ENCODE measurements at regions not wholly inside any gene's neighbourhood (a gene's known extent, or its start where the extent isn't known, plus 50 kb on each side); places are given as distances from the start of the nearest gene placed in this dataset.

DNA sequence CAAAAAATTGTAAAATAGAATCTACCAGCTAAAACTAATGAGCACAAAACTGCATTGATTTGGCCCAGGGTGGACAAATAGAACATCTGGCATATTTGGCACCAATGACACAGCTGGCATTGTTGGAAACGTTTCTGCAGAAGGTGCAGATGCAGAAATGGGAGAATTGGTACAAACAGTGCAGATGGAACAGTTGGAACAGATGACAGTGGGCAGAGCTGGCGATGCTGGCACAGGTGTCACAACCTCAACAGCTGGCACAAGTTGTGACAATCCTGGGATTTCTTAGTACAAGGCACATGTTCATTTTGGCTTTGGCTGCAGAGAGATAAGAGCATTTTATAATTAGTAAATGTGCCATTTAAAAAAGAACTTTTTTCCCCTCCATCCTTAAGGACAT, 91.1 kb upstream of the ZBTB18 start:
- TF ChIP-seq CTBP1 (IDR thresholded peaks at IDR 0.05; ENCODE audit: borderline replicate concordance) (no peak), FOXM1 (IDR thresholded peaks at IDR 0.05; ENCODE audit: borderline replicate concordance) (no peak), SP1 (IDR thresholded peaks at IDR 0.05) (no peak), FOXA1 (IDR thresholded peaks at IDR 0.05) (no peak)

Data from HEK293T (cell line).